ENCODE measurements at regions not wholly inside any gene's neighbourhood (a gene's known extent, or its start where the extent isn't known, plus 50 kb on each side); places are given as distances from the start of the nearest gene placed in this dataset.

GRCh38 chr6:3529232-3529631, 72.4 kb upstream of the SLC22A23 start:
- no peak for TF ChIP-seq CTCF (IDR thresholded peaks at IDR 0.05)
- TF ChIP-seq POLR2A (IDR thresholded peaks at IDR 0.05) = no peak
